ENCODE measurements at regions not wholly inside any gene's neighbourhood (a gene's known extent, or its start where the extent isn't known, plus 50 kb on each side); places are given as distances from the start of the nearest gene placed in this dataset.

GRCh38 chr13:62839338-62839737 lies 1423.7 kb upstream of the PCDH20 start:
- no peaks in the 10 kb centered on the region for H3K9me3 Mint-ChIP-seq
- no peak overlapping the region for H3K27ac Mint-ChIP-seq
- H3K4me3 Mint-ChIP-seq = no peak overlapping the region
- H3K4me1 Mint-ChIP-seq = no peaks in the 10 kb centered on the region
- CTCF ChIA-PET = no interaction called here
- DNase-seq (ENCODE audit: low spot score) = no peak
- H3K36me3 Mint-ChIP-seq = no peaks in the 10 kb centered on the region
- ATAC-seq = no peak
- TF ChIP-seq ZNF512 (CRISPR knock-in tag; IDR thresholded peaks at IDR 0.05; ENCODE audit: borderline replicate concordance) = no peak
- TF ChIP-seq ATF2 (CRISPR knock-in tag; IDR thresholded peaks at IDR 0.05; ENCODE audit: borderline replicate concordance, low read depth) = no peak
- TF ChIP-seq ZNF532 (CRISPR knock-in tag; IDR thresholded peaks at IDR 0.05; ENCODE audit: borderline replicate concordance) = no peak
- no peak for TF ChIP-seq AR (CRISPR knock-in tag; IDR thresholded peaks at IDR 0.05)
- TF ChIP-seq JAZF1 (CRISPR knock-in tag; IDR thresholded peaks at IDR 0.05) = no peak
- TF ChIP-seq ZNF317 (CRISPR knock-in tag; IDR thresholded peaks at IDR 0.05; ENCODE audit: borderline replicate concordance, low read depth) = no peak
- POLR2A ChIA-PET = no interaction called here
- no peaks in the 10 kb centered on the region for H3K27me3 Mint-ChIP-seq (ENCODE audit: low read depth)

- no peak for DNase-seq (ENCODE audit: low spot score)
- TF ChIP-seq ZNF281 (CRISPR knock-in tag; IDR thresholded peaks at IDR 0.05) = no peak
- ChIA-PET POLR2A (no interaction called here), CTCF (no interaction called here)
- Mint-ChIP-seq H3K9me3 (no peaks in the 10 kb centered on the region), H3K4me1 (no peaks in the 10 kb centered on the region), H3K36me3 (no peaks in the 10 kb centered on the region), H3K27me3 (ENCODE audit: low read depth) (no peaks in the 10 kb centered on the region), H3K27ac (no peak overlapping the region), H3K4me3 (no peak overlapping the region)
- ATAC-seq = no peak
Observed at GRCh38 chr13:62838929-62839328, 1423.3 kb upstream of the PCDH20 start.

- no peaks in the 10 kb centered on the region for H3K36me3 Mint-ChIP-seq
- no peaks in the 10 kb centered on the region for H3K9me3 Mint-ChIP-seq
- no peaks in the 10 kb centered on the region for H3K4me1 Mint-ChIP-seq
- no peak for DNase-seq (ENCODE audit: low spot score)
- ChIA-PET POLR2A (no interaction called here), CTCF (no interaction called here)
- H3K27ac Mint-ChIP-seq = no peak overlapping the region
- no peak for ATAC-seq
- no peak overlapping the region for H3K4me3 Mint-ChIP-seq
- H3K27me3 Mint-ChIP-seq (ENCODE audit: low read depth) = no peaks in the 10 kb centered on the region
- no peak for TF ChIP-seq ZNF425 (CRISPR knock-in tag; conservative IDR thresholded peaks at IDR 0.05)
- TF ChIP-seq NR1H2 (CRISPR knock-in tag; IDR thresholded peaks at IDR 0.05) = no peak
- TF ChIP-seq ERG (CRISPR knock-in tag; IDR thresholded peaks at IDR 0.05) = no peak
- no peak for TF ChIP-seq EMX1 (CRISPR knock-in tag; IDR thresholded peaks at IDR 0.05)
- no peak for TF ChIP-seq NFYB (CRISPR knock-in tag; conservative IDR thresholded peaks at IDR 0.05; ENCODE audit: low read depth)
- no peak for TF ChIP-seq TEAD4 (CRISPR knock-in tag; IDR thresholded peaks at IDR 0.05)
Observed at GRCh38 chr13:62837895-62838294, 1422.2 kb upstream of the PCDH20 start.
